Right renal cortex interstitium (tissue), 3 donors: ENCODE measurements at regions not wholly inside any gene's neighbourhood (a gene's known extent, or its start where the extent isn't known, plus 50 kb on each side); places are given as distances from the start of the nearest gene placed in this dataset.

ENCODE experiments used
- DNase-seq, 3 donors: peaks; one replicate each; pipeline ENCODE4 v3.0.0-alpha.2; 2013; ENCODE audit warnings: low read depth in 3 of 3, low spot score in 2 of 3

DNA sequence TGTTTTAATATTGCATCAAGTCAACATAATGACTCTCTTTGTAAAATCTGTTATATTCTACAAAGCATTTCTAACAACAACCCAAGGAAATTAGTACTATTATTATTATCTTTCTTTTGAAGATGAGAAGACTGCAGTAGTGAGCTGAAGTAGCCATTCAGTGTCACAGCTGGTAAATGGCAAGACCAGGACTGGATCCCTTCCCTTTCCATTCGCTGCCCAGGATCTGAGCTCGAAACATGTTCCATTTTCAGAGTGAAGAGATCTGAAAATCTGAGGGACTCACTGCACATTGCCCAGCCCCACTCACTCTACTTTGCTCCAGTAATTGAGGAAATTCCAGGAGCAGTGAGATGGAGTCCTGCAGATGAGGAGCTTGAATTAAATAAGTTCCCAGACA is 240.0 kb upstream of the BLID start:
- DNase-seq: no peak

DNA sequence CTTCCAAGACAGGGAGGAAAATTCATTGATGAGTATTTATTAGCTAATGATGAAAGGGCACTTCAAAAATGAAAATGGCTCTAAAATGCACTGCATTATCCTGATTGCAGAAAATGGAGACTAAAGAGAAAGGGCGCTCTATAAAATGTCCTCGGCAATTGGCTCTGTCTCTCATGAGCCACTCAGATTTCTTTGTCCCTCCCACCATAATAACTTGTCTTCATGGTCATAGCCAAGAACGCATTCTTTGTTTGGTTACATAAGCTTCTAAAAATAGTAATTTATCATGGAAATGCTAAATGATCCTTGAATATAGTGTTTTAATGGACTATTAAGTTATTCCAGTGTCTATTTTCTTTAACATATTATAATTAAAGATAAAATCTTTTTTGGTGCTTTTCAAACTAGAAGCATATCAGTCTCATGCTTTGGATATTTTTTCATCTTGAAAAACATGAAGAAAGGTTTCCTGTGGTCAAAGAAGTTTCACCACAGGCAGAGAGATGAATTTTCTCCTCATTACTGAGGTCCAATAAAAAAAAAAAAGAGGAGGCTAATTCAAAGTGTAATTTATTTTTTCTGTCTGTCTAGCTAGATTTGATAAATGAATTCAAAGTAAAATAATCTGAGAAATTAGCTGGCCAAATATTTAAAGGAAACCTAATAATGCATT is 238.1 kb upstream of the BLID start:
- DNase-seq: no peak

DNA sequence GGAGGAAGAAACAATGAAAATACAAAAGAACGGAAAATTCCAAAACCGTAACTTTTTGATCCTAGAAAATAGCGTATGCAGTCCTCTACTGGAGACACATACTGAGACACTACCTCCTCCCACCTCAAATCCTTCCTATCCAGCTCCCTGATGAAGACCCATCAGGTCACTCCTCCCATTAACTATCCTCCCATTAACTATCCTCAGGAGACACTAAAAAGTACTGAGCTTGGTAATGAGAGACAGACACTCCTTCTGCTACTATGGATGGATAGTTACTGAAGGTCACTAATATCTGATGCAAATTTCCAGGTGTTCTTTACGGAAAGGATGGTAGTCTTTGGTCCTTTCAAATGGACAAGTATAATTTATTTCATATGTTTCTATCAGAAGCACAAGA is 237.5 kb upstream of the BLID start:
- DNase-seq: no peak

DNA sequence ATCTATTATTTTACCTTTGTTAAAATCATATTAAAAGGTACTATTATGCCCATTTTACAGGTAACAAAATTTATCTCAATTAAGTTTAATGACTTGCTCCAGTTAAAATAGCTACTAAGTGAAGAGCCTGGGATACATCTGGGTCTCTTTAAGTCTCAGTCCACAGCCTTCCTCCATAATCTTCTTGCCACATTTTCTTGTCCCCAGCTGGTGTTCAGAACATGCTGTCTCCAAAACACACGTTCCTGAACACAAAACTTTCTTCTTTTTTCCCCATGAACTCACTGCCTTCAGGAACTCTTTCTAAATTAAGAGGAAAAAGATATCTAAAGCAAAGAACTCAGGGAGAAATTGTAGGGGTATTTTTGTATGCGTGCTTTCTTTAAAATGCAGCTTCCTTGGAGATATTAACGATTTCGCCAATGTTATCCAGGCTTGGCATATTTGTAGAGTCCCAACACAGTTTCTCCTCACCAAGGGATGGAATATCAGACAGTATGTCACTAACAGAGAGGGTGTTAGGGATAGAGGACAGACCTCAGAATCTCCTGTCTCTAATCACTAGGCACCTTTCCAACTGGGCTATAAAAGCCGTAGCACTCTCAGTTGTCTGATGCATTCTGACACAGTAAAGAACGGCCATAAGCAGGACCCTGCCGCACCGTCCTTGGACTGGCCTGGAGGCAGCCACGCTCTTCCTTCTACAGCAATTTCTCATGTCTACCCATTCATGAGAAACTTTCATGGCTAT is 232.8 kb upstream of the BLID start:
- no peak for DNase-seq

DNA sequence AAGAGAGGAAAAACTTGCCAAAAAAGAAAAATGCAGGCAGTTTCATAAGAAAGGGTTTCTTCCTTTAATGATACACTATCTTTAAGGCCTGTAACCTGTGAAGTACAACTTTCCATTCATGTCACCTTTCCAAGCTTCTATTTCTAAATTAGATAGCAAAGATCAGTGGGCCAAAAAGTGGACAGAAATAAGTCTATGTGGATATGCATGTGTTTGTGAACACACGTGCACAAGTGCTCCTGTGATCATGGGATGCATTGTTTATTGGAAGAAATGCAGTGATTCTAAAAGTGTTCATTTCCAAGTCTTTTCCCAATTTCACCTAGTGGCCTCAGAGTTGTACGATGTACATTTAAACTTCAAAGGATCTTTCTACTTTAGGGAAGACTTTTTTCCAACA is 230.0 kb upstream of the BLID start:
- no peak for DNase-seq

DNA sequence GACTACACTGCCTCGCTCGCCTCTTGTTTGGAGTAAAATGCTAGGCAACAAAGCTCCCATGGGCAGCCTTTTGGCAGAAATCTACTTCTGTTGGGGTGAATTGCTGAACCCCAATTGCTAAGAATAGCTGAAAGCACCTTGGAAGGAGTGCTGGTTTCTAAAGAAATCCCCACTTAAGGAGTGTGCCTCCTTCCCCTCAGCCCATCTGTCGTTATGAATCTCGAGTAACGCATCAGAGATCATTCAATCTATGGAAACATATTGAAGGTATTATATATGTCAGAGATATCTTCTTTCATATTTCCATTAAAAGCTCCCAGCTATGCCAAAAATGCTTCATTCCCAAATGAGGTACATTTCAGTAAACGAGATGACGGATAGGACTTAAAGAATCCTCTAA is 229.6 kb upstream of the BLID start:
- DNase-seq: no peak

DNA sequence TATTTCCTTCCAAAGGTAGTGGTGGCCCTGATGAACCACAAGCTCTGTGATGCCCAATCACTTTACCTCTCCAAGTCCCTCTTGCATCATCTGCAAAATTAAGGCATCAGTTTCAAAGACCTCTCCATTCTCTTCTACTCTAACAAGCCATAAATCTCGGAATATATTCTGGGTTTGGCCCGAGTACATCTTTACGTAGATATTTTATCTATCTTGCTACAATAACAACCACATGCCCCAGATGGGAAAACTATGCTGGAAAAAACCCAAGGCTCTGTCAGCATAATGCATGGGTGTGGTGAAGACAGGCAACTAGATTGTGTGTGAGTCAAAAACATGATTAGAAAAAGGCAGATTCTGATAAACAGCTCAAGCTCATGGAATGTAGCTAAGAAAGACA is 228.2 kb upstream of the BLID start:
- DNase-seq: no peak

DNA sequence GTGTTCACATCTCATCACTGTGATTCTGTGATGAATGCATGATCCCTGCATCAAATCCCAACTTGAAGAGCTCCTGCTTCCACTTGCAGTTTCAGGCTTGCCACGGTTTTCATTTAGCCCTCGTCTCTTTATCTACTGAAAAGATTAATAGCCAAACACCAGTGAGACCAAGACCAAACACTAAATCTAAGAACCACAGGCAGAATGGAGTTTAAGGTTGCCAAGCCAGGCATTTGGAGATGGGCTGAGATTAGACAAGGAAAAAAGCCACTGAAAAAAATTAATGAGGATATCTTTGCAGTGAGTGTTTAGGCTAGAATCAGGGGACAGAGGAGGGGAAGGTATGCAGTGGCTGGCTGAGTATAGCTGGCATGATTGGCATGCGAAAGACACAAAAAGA is 227.2 kb upstream of the BLID start:
- no peak for DNase-seq

DNA sequence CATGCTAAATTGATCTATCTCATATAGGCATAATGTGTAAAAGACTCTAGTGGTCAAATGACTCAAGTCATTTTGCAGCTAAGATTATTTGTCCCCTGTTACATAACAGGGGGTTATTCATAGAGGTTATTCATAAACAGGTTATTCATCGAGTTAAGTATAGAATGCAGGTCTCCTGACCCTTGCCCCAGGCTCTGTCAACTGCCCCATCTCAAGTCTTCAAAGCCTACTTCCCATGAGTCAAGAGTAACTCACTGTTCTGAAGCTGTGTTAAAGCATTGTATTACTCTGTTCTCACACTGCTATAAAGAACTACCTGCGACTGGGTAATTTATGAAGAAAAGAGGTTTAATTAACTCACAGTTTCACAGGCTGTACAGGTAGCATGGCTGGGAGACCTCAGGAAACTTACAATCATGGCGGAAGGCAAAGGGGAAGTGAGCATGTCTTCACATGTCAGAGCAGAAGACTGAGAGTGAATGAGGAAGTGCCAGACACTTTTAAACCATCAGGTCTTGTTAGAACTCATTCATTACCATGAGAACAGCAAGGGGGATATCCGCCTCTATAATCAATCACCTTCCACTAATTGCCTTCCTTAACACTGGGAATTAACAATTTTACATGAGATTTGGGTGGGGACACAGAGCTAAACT is 226.2 kb upstream of the BLID start:
- no peak for DNase-seq

DNA sequence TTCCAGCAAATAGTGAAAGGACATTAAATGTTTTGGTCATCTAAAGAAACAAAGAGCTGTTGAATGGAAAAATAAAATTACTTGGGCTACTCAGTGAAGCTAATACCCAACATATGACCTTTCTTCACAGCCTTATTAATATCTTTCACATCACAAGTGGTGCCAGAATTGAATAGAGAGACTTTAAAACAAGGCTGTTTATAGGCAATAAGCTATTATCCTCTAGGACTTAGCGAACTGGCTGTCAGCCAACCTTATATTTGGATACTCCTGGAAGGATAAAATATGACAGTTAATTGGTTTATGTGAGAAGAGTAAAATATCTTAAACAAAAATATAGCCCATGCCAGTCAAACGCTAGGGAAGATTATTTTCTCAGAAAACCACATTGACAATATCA is 225.5 kb upstream of the BLID start:
- no peak for DNase-seq

DNA sequence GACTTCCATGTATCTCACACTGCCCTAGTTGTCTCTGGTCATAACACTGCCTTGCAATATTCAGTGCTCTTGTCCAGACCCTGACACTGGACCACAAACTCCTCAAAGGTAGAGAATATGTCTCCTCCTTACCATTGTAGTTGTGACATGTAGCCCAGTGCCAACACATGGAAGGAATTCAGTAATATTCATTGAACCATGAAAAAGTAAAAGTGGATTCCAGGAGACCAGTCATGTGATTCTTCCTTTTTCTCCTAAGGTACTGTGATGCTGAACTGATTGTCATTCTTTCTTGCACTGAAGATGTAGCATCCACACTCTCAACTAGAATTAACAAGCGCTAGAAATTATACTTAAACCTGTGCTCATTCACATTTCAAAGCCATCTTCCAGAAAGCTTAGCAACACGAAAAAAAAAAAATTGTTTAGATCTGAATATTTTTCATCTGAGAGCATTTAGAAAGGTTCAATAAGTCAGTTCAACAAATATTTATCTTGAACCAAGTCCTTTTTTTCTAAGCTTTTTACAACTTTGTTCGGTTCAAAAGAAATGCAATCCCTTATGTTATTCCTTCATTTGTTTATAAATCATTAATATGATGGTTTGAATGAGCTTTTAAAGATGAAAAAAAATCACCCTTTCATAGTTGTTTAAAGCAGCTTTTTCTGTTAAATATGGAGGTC is 224.7 kb upstream of the BLID start:
- DNase-seq: no peak

DNA sequence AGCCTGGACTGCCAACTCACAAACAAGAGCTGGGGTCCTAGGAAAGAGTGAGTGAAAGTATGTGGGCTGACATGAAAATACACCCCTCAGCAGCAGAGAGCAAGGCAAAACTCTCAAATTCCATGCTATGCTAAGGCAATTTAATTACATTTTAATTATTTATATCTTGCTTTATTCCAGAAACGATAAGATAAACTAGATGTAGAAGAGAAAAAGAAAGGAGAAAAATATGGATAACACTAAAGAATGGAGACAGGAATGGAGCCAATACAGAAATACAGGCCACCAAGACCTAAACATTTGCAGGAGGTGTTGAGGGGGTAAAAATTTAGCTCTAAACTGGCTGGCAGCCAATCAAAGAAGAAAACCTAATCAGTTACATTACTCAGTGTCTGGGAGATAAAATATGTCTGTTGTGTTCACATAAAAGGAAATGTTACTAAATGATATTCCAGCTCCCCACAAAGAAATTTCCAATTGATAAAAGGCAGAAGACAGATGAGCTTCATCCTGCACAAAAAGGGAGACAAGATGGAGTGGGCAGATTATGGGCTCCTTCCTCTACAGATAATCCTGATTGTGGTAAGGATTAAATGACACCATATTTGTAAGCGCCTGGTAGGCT is 223.5 kb upstream of the BLID start:
- no peak for DNase-seq

DNA sequence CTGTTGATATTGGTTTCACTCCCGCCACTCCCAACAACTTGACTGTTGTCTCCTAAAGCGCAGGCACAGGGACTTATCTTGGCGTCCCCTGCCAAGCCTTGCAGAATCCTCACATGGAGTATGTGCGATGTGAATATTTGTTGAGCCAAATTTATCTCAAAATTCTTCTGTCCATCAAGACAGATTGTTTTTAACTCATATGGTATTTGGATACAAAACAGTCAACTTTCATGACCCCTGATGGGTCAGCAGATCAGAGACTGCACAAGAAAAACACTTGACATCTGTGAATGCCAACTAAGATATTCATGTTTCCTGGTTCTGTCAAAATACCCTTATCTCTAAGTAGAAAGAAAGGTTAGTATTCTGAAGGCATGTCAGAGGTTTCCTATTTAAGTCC is 221.7 kb upstream of the BLID start:
- no peak for DNase-seq

DNA sequence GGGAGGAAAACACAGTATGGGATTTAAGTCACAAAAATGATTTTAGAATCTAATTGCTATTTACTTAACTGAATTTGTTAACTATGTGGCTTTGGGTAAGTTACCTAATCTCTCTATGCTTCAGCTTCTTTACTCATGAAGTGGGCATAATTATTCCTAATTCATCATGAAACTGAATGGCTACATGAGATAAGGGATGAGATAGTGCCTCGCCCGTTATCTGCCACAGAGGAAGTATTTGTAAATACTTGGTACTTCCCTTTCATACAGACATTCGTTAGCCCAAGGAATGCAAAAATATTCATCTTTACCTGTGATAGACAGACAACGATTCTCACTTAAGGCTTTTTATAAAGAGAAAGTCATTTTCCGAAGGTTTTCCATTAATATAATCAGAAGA is 221.2 kb upstream of the BLID start:
- no peak for DNase-seq

DNA sequence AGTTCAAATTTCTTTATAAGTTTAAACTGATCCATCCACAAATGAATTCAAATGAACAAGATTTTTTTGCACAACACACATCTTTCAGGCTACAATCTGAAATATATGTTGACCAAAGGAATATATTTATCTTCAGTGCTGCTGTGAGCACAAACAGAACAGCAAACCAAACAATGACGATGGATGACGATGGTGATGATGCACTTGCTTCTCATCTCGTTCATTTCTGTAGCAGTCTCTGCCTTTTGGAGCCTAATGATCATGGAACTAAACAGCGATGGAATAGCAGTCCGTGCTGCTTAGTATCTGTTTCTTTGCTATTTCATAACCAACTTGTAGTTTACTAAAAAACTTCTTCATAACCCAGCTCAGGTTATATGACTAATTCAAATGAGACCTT is 220.7 kb upstream of the BLID start:
- no peak for DNase-seq

DNA sequence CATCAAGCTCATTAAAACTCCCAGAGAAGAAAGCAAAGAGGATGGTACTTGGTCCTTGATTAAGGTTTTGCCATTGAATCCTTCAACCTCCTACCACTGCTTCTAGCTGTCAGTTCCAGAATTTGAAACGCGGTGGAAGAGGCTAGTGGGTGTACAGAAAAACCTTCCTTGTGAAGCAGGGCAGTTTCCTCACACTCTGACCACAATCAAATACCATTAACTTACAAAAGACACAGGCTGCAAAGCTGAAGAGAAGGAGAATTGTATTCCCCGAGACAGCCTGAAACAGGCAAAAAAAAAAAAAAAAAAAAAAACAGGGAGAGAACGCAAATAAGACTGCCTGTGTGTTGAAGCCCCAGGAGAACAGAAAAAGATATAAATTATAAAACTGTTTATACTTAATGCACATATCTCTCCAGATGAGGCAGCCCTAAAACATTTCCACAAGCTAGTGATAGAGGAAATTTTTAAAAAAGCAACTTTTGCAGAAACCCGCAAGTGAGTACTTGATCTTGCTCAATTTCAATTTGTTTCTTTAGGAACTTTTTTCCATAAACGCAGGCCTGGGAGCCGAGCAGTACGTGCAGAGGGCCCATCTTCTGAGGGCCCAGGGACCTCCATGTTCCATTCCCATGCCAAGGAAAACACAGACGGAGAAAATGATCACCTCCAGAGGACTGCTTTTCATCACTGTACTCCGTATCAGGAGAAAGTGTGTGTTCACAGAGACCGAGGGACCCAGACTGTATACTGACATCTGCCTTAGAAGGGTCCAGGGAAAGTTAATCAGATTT is 218.7 kb upstream of the BLID start:
- DNase-seq: no peak

DNA sequence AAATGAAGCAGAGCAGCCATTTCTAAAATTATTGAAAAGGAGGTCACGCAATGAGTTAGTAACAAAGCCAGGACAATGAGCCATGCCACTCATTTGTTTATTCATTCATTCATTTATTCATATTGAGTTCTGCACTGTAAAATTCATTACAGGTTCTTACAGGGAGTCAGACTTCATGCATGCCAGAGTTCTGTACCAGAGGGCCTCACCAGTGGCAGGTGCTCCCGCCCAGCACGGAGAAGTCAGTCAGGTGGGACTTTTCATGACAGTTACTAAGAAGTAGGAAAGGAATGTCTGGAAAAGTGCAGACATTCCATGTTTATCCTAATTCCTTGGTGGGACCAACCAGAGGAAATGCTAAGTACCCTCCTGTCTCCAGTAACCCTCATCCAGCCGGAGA is 217.5 kb upstream of the BLID start:
- no peak for DNase-seq

DNA sequence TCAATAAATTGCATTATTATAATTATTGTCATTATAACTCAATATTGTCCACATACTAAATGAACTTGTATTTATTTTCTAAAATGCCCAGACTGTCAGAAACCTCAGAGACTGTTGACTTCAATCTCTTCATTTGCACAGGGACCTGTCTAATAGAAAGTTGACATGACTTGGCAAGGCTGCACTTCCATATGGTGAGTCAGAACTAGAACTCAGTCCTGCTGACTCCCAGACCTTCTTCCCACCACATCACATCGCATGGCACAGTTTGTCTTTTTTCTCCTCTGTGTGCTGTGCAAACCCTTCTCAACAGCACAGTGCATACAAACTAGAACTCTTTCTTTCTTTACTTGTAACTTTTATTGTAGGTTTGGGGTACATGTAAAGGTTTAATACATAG is 215.1 kb upstream of the BLID start:
- no peak for DNase-seq

DNA sequence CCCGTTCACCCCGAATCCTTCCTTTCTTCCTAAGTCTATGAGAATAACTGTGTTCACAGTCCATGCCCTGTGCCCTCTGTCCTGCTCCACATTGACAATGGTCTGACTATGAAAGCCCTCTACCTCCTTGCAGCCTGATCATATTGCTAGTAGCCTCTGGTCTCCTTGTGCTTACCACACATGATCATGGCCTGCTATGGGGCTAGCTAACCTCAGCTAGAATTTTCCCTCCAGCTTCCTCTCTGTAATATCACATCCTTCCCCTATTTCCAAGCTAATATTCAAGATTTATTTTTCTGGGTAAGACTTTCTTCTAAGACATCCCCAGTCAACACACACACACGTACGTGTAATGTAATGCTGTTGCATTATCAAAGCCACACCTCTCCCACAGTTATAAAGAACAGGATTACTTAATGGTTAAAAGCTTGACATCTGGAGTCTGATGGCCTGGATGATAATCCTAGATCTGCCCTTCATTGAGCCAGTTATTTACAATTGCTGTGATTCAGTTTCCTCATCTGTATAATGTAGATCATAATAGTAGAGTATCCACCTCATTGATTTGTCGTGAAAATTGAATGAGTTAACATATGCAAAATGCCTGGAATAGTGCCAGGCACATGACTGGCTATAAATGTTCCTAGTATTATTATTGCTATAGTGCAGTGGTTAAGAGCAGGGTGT is 214.4 kb upstream of the BLID start:
- no peak for DNase-seq

DNA sequence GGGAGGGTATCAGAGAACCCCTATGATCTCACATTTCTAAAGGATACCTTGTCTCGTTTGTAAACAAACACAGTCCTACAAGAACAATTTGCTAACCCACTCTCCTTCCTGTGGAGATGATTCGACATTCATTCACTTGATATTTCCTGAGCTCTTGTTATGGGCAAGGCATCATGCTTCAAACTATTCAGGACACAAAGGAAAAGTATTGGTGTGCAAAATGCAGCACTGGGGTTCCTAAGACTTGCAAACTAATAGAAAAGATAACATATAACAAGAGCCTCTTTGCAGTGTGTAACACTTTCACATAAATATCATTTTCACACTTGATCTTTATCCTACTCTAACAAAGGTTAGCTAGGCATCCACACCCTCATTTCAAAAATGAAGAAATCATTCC is 211.5 kb upstream of the BLID start:
- no peak for DNase-seq
